PC-3 (cell line): ENCODE measurements at regions not wholly inside any gene's neighbourhood (a gene's known extent, or its start where the extent isn't known, plus 50 kb on each side); places are given as distances from the start of the nearest gene placed in this dataset.

Experiments used
- CTCF ChIP-seq: fragments of 300-600 bp; sonication (generic); conservative IDR thresholded peaks from 2 replicates; pipeline ENCODE4 v1.5.1; 2017; ENCODE audit warnings: antibody characterized with exemption, low read depth, mild to moderate bottlenecking, low read length
- EZH2 ChIP-seq: fragments of 300-600 bp; sonication (generic); IDR thresholded peaks from one replicate; pipeline ENCODE4 v1.6.1; 2017; ENCODE audit warnings: antibody characterized with exemption, mild to moderate bottlenecking, low read length; ENCODE audit not compliant: unreplicated experiment

GRCh38 chr21:24628536-24628935 lies 978.7 kb downstream of the MRPL39 start:
- TF ChIP-seq CTCF (no peak), EZH2 (no peak)
